IPS-NIHi7 (cell line): ENCODE measurements at regions not wholly inside any gene's neighbourhood (a gene's known extent, or its start where the extent isn't known, plus 50 kb on each side); places are given as distances from the start of the nearest gene placed in this dataset.
"Not testable (repeated sequence)": the region's sequence is repeated elsewhere in the genome, so short reads cannot be mapped to it uniquely, and the experiment has no call there.

Experiments
- DNase-seq: peaks from one replicate; pipeline ENCODE4 v3.0.0; 2012; ENCODE audit warnings: mixed read lengths; ENCODE audit errors: extremely low spot score

- not testable (repeated sequence) for DNase-seq
These were observed 62.8 kb downstream of the RPS24 start for GRCh38 chr10:78096486-78096885.

DNA sequence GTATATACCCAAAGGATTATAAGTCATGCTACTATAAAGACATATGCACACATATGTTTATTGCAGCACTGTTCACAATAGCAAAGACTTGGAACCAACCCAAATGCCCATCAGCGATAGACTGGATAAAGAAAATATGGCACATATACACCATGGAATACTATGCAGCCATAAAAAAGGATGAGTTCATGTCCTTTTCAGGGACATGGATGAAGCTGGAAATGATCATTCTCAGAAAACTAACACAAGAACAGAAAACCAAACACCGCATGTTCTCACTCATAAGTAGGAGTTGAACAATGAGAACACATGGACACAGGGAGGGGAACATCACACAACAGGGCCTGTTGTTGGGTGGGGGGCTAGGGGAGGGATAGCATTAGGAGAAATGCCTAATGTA lies 68.9 kb downstream of the RPS24 start:
- DNase-seq = not testable (repeated sequence)

GRCh38 chr10:78109210-78109609 lies 75.5 kb downstream of the RPS24 start:
- peak; percentile 72 for DNase-seq

DNA sequence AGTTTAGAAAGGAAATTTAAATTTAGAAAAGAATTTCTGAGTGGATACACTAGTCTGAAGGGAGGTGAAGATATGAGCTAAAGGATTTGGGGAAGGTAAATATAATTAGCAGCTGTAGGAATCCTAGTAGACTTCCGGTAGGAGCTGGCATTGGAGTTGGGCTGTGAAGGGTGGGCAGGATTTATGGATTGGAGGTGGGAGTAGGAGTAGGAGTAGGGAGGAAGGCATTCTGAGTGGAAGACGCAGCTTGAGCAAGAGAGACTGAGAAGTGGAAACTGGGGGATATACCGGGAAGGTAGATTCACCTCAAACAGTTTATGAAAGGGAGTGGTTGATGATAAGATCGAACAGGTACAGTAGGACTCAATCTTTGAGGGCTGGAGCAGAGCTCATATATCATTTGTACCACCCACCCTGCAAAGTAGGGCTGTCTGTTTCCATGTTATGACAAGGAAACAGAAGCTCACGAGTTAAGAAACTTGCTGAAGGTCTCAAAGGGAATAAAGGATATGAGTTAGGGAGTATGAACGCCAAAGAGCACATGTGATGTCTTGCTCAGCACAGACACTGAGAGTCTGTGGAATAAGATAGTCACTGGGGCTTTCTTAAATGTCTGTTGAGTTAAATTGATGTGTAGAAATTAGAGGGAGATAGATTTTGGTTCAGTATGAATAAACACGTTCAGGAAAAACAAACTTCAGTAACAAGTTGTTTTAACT lies 81.6 kb downstream of the RPS24 start:
- no peak for DNase-seq

- DNase-seq = no peak
These were observed 82.7 kb downstream of the RPS24 start for GRCh38 chr10:78116361-78116760.

- no peak for DNase-seq
These were observed 84.9 kb downstream of the RPS24 start for GRCh38 chr10:78118591-78118990.

DNA sequence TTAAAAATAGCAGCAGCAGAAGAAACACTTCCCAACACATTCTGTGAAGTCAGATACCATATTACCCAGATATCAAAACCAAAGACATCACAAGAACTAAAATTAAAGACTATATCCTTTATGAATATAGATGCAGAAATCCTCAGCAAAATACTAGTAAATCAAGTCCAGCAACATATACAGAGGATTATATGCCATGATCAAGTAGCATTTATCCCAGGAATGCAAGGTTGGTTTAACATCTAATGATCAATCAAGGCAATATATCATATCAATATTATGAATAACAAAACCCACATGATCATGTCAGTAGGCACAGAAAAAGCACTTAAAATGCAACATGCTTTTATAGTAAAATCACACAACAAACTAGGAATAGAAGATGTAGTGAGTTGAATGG lies 88.1 kb downstream of the RPS24 start:
- DNase-seq = no peak

- no peak for DNase-seq
These were observed 90.5 kb downstream of the RPS24 start for GRCh38 chr10:78124167-78124566.

DNA sequence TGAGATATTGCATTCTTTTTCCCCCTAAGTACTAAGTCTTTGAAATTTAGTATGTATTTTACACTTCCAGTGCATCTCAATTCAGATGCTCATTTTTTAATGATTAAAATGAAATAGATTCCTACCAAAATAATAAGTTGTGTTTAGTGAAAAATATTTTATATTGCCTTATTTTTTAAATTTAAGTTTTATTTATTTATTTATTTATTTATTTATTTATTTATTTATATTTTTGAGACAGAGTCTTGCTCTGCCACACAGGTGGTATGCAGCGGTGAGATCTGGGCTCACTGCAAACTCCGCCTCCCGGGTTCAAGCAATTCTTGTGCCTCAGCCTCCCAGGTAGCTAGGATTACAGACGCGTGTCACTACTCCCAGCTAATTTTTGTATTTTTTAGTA lies 95.5 kb downstream of the RPS24 start:
- no peak for DNase-seq

DNA sequence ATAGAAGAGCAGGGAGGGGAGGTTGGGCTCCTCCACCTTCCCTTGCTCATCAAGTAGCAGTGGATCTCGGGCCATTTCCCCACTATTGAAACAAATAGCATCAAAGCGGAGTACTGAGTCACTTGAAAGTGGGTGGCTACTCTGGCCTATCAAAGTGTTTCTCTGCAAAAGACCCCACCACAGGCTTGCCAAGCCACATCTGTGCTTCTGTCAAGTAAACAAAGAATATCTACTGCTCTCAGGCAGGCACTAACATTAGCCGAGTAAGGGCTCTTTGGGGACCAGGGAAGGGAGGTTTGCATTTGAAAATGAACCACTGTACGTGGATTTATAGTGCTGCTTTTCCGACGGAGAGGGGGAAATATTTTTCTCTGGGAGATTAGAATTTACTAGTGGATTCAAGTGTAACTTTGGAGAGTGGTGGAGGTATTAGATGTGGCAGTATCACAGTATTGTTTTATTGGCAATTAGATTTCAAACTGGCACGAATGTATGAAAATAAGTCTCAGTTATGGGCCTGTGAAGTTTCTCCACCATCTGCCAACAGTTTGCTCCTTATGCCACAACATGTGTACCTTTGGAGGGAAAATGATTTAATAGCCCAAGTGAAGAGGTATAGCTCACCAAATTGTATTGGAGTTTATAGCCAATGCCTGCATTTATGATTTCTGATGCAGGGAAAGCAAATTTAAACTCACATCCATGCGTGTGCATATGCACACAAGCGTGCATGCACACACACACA lies 97.5 kb downstream of the RPS24 start:
- DNase-seq = no peak

GRCh38 chr10:78134773-78135306 lies 101.2 kb downstream of the RPS24 start:
- DNase-seq = peak; percentile 45

GRCh38 chr10:78137147-78137546 lies 103.5 kb downstream of the RPS24 start:
- no peak for DNase-seq

GRCh38 chr10:78139341-78139740 lies 105.7 kb downstream of the RPS24 start:
- peak; percentile 63 for DNase-seq

DNA sequence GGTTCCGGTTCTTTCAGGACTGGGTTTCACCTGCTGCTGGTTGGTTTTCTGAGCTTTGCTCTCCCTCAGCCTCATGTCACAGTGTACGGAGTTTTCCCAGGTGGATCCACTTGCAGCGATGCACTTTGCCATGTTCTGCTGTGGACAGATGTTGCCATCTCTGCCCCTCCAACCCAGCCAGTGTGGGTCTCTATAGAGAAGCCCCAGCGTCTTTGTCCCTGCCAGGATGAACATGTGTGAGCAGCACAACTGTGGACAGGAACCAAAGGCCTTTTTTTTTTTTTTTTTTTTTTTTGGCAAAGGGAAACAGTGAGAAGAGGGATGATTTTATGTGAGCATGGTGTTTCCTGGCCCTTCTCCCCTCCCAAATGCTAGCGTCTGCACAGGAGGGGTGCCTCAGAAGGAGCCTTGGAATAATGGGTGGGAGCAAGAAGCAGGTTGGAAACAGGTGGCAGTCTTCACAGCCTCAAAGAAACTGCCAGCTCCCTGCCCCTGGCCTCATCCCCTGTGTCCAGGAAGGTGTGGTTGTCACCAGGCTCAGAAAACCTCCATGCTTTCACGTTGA lies 106.5 kb downstream of the RPS24 start:
- no peak for DNase-seq

DNA sequence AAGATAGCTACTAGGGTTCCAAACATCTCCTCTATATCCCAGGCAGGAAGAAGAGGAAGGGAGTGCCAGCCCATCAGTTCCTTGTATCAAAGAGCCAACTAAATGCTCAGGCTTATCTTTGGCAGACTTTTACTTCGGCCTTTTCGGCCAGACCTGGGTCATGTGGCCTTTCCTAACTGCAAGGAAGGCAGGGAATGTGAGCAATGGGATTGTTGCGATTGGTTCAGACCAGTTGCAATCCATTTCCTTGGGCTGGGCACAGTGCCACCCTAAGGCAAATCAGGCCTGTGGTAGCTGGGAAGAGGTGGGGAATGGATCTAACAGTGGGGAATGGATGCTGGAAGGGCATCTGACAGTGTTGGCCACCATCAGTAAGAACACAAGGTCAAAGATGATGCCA lies 109.9 kb downstream of the RPS24 start:
- DNase-seq = no peak

- DNase-seq = no peak
These were observed 112.5 kb downstream of the RPS24 start for GRCh38 chr10:78146200-78146599.

GRCh38 chr10:78147202-78147601 lies 113.5 kb downstream of the RPS24 start:
- DNase-seq = no peak

GRCh38 chr10:78148216-78148960 lies 114.7 kb downstream of the RPS24 start:
- DNase-seq = no peak

GRCh38 chr10:78148961-78149612 lies 115.4 kb downstream of the RPS24 start:
- no peak for DNase-seq

GRCh38 chr10:78150756-78151155 lies 117.1 kb downstream of the RPS24 start:
- DNase-seq = no peak

DNA sequence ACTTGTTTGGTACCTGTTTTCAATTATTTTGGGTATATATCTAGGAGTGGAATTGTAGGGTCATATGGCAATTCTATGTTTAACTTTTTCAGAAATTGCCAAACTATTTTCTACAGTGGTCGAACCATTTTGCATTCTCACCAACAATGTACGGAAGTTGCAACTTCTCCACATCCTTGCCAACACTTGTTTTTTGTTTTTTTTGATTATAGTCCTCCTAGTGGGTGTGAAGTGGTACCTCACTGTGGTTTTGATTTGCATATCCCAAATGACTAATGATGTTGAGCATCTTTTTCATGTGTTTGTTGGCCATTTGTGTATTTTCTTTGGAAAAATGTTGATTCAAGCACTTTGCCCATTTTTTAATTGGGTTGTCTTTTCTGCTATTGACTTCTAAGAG lies 122.1 kb downstream of the RPS24 start:
- no peak for DNase-seq

DNA sequence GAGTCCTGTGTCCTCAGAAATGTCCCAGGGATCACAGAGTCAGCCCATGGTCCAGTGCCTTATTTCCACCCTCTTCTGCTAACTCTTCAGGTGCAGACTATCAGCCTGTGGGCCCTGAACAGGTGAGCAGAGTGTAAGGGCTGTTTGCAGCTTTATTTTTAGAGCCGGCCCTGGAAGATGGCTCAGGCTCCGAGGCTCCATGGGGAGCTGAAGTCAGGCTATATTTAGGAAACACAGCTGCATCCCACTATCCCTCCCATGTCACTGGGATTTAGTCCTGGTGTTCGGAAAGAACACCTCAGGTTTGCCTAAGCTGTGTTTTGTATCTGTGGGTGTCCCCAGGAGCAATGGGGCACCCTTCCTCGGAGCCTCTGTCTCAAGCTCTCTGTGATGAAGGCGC lies 126.9 kb downstream of the RPS24 start:
- DNase-seq = no peak
